Tibial artery (tissue), 4 donors: ENCODE measurements at regions not wholly inside any gene's neighbourhood (a gene's known extent, or its start where the extent isn't known, plus 50 kb on each side); places are given as distances from the start of the nearest gene placed in this dataset.

Experiments
- DNase-seq, 2 donors: peaks; one replicate each; pipeline ENCODE4 v3.0.0-alpha.2; 2019
- H3K27ac ChIP-seq, 2 donors: fragments of 200-600 bp; sonication (generic) in 1 of 2; 1 replicate in 1 of 2; 2 replicates in 1 of 2; pipeline ENCODE4 v1.5.1; 2018 to 2019; ENCODE audit warnings: mild to moderate bottlenecking in 1 of 2
- H3K27me3 ChIP-seq, 2 donors: fragments of 200-600 bp; sonication (generic) in 1 of 2; one replicate each; pipeline versions ENCODE4 v1.5.1 to v1.6.0; 2016 to 2019
- H3K36me3 ChIP-seq, 3 donors: fragments of 200-600 bp; sonication (generic) in 2 of 3; one replicate each; pipeline ENCODE4 v1.5.1; 2016 to 2019; ENCODE audit warnings: mild to moderate bottlenecking in 2 of 3
- H3K4me1 ChIP-seq, 4 donors: fragments of 200-600 bp; sonication (generic) in 2 of 4; 1 replicate in 3 of 4; 2 replicates in 1 of 4; pipeline ENCODE4 v1.5.1; 2016 to 2019
- H3K4me3 ChIP-seq, 2 donors: fragments of 200-600 bp; sonication (generic) in 1 of 2; 1 replicate in 1 of 2; 2 replicates in 1 of 2; pipeline ENCODE4 v1.5.1; 2018 to 2019; ENCODE audit warnings: mild to moderate bottlenecking in 2 of 2
- H3K9me3 ChIP-seq, 3 donors: fragments of 200-600 bp; sonication (generic) in 1 of 3; one replicate each; pipeline ENCODE4 v1.5.1; 2016 to 2019
- CTCF ChIP-seq, 2 experiments: fragments of 200-600 bp in 1 of 2; fragments of 450-650 bp in 1 of 2; IDR thresholded peaks; one replicate each; pipeline ENCODE4 v1.5.1; 2017 to 2019; ENCODE audit warnings: antibody characterized with exemption in 2 of 2, mild to moderate bottlenecking in 1 of 2, moderate library complexity in 1 of 2
- intact Hi-C: fragments of 100-400 bp; cut with DNase I; formaldehyde crosslinking; loops from one replicate; pipeline ENCODE4 v1.15.0; 2023; ENCODE audit warnings: low total_unique reads

DNA sequence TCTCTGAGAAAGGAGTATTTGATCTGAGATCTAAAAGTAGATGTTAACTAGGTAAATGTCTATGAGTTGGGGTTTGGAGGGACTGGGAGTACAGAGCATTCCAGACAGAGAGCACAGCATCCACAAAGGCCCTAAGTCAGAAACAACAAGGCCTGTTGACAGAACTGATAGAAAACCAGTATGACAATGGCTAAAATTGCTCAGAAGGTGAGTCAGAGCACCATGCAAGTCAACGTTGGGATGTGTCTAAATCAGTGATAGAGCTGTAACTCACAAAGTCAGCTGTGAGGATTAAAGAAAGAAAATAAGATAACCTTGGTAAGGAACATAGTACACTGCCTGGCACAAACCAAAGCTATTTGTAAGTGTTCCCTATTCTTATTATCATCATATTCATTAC is 124.0 kb downstream of the CETN3 start:
- Histone ChIP-seq H3K4me1 (no peaks in the 10 kb centered on the region), H3K9me3 (no peaks in the 10 kb centered on the region), H3K27me3 (no peaks in the 10 kb centered on the region), H3K36me3 (no peaks in the 10 kb centered on the region), H3K4me3 (no peak overlapping the region), H3K27ac (no peak overlapping the region)
- TF ChIP-seq CTCF (IDR thresholded peaks at IDR 0.05) = no peak
- intact Hi-C loops = no loop called here
- no peak for DNase-seq

DNA sequence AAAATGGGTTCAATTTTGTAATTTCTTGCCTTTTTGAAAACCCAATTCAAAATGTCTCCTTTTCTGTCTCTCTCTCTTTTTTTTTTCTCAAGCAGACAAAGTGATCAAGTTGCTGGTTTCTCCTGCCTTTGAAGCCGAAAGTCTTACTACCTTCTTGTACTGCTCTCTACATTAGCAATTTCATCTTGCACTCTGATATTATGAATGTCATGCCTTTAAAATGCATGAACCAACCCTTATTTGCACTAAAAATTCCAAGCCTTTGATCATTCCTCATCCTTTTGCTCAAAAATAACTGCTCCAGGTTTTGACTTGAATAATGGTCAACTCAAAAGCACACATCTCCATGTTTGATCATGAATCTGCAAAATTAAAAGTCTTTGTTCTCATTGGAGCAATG is 125.2 kb downstream of the CETN3 start:
- H3K9me3 ChIP-seq = no peaks in the 10 kb centered on the region
- H3K36me3 ChIP-seq = no peaks in the 10 kb centered on the region
- no peak for TF ChIP-seq CTCF (IDR thresholded peaks at IDR 0.05)
- no peaks in the 10 kb centered on the region for H3K27me3 ChIP-seq
- DNase-seq = no peak
- H3K4me3 ChIP-seq = no peak overlapping the region
- H3K27ac ChIP-seq = no peak overlapping the region
- no peaks in the 10 kb centered on the region for H3K4me1 ChIP-seq
- intact Hi-C loops = no loop called here

GRCh38 chr5:90279091-90279490 is 130.5 kb downstream of the CETN3 start:
- Histone ChIP-seq H3K9me3 (no peaks in the 10 kb centered on the region), H3K27me3 (no peaks in the 10 kb centered on the region), H3K4me3 (no peak overlapping the region), H3K4me1 (peaks cover 0 to 9% (median 0%) of the 10 kb centered on the region in 4 donors), H3K27ac (no peak overlapping the region), H3K36me3 (no peaks in the 10 kb centered on the region)
- intact Hi-C loops = no loop called here
- TF ChIP-seq CTCF (IDR thresholded peaks at IDR 0.05) = no peak
- no peak for DNase-seq

GRCh38 chr5:90274216-90274615 is 135.3 kb downstream of the CETN3 start:
- H3K4me1 ChIP-seq = peaks cover 0 to 11% (median 0%) of the 10 kb centered on the region in 4 donors
- no peak overlapping the region for H3K4me3 ChIP-seq
- DNase-seq = no peak
- TF ChIP-seq CTCF (IDR thresholded peaks at IDR 0.05) = no peak
- intact Hi-C loops = no loop called here
- no peak overlapping the region for H3K27ac ChIP-seq
- H3K27me3 ChIP-seq = no peaks in the 10 kb centered on the region
- no peaks in the 10 kb centered on the region for H3K9me3 ChIP-seq
- no peaks in the 10 kb centered on the region for H3K36me3 ChIP-seq

DNA sequence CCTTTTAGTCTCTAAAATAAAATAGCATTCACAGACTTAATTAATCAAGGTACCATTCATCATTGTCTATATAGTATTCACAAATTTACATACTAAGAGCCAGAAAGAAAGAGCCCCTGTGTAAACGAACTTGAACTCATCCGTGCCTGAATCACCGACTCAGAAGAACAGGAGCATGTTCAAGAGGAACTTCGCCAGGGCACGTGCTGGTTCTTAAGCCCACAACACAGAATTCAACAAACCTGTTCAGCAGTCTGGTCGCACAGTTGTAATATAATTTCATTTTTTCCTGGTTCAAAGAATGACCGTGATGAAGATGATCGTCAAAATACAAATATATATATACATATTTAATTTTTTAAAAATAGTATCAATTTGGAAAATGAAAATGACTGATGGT is 141.9 kb downstream of the CETN3 start:
- no peak for TF ChIP-seq CTCF (IDR thresholded peaks at IDR 0.05)
- Histone ChIP-seq H3K36me3 (no peaks in the 10 kb centered on the region), H3K9me3 (no peaks in the 10 kb centered on the region), H3K27me3 (no peaks in the 10 kb centered on the region), H3K4me3 (no peak overlapping the region), H3K27ac (no peak overlapping the region), H3K4me1 (peaks cover 0 to 22% (median 0%) of the 10 kb centered on the region in 4 donors)
- DNase-seq = no peak
- intact Hi-C loops = no loop called here

GRCh38 chr5:90265545-90265857 is 144.1 kb downstream of the CETN3 start:
- Histone ChIP-seq H3K36me3 (no peaks in the 10 kb centered on the region), H3K4me1 (peaks cover 0 to 22% (median 0%) of the 10 kb centered on the region in 4 donors), H3K27ac (no peak overlapping the region), H3K27me3 (no peaks in the 10 kb centered on the region), H3K9me3 (no peaks in the 10 kb centered on the region), H3K4me3 (no peak overlapping the region)
- DNase-seq = no peak
- no peak for TF ChIP-seq CTCF (IDR thresholded peaks at IDR 0.05)
- intact Hi-C loops = loop anchor here (2.0 kb wide), 1 partner anchor 1535 kb away; no protein-coding TSS in a partner anchor
